ENCODE measurements at regions not wholly inside any gene's neighbourhood (a gene's known extent, or its start where the extent isn't known, plus 50 kb on each side); places are given as distances from the start of the nearest gene placed in this dataset.

DNA sequence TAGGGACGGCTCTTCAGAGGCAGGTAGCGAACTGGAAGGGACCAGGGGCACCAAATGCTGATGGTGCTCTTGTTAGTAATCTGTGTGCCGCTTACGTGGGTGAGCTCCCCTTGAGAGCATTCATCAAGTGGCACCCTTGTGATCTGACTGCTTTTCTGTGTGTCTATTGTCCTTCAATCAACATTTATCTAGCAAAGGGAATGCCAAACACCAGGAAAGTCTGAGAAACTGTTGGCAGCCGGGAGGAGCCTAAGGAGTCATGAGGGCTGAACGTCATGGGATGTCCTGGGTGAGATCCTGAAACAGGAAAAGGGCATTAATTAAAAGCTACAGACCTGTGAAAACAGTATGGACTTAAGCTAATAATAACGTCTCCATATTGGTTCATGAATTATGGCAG is 733.1 kb downstream of the TYW1 start:
- no peak overlapping the region; the same call in 1 of the 2 replicates for H3K27ac ChIP-seq
- TF ChIP-seq, protein P1, sequence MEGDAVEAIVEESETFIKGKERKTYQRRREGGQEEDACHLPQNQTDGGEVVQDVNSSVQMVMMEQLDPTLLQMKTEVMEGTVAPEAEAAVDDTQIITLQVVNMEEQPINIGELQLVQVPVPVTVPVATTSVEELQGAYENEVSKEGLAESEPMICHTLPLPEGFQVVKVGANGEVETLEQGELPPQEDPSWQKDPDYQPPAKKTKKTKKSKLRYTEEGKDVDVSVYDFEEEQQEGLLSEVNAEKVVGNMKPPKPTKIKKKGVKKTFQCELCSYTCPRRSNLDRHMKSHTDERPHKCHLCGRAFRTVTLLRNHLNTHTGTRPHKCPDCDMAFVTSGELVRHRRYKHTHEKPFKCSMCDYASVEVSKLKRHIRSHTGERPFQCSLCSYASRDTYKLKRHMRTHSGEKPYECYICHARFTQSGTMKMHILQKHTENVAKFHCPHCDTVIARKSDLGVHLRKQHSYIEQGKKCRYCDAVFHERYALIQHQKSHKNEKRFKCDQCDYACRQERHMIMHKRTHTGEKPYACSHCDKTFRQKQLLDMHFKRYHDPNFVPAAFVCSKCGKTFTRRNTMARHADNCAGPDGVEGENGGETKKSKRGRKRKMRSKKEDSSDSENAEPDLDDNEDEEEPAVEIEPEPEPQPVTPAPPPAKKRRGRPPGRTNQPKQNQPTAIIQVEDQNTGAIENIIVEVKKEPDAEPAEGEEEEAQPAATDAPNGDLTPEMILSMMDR (conservative IDR thresholded peaks at IDR 0.05): no peak
- no peak for TF ChIP-seq ZFX (IDR thresholded peaks at IDR 0.05)

DNA sequence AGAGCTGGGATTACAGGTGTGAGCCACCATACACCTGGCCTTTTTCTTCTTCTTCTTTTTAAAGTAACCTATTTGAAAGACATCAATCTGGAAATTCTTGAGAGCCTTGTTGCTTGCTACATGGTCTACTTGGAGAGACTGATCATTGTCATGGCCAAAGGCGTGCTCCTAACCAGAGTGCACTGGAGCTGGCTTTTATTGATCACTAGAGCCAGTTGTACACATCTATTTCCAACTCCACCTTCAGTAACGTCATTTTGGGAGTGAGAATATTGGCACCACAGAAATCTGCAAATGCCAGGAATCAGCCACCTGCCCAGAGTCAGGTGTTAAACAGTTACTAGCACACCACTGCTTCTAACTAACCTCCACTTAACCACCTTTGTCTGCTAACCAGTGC is 735.1 kb downstream of the TYW1 start:
- no peak overlapping the region for H3K27ac ChIP-seq
- TF ChIP-seq, protein P1 (conservative IDR thresholded peaks at IDR 0.05): no peak
- TF ChIP-seq ZFX (IDR thresholded peaks at IDR 0.05): no peak

DNA sequence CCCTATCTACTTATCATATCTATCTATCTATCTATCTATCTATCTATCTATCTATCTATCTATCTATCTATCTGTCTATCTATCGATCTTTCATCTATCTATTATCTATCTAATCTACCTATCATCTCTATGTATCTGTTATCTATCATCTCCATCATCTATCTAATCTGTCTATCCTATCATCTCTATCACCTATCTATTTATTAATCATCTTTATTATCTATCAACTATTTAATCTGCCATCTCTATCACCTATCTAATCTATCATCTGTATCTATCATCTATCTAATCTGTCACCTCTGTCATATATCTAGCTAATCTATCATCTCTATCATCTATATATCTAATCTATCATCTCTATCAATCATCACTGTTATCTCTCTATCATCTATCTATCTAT is 736.3 kb downstream of the TYW1 start:
- H3K27ac ChIP-seq: no peak overlapping the region
- TF ChIP-seq, protein P1 (conservative IDR thresholded peaks at IDR 0.05): no peak
- TF ChIP-seq ZFX (IDR thresholded peaks at IDR 0.05): no peak

DNA sequence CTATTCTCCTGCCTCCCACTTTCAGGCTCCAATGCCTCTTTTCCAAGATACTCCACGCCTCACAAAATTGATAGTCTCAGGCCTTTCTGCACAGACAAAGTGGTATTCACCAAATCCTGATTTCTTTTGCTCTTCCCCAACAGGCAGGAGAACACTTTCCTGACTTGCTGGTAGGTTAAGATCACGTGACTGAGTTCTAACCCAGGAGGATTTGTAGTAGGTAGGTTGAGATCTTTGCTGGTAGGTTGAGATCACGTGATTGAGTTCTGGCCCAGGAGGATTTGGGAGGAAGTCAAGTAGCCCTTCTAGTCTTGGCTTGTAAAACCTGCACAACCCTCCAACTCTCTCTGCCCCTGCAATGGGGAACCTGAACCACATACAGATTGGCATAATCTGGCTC is 741.5 kb downstream of the TYW1 start:
- no peak for TF ChIP-seq ZFX (IDR thresholded peaks at IDR 0.05)
- TF ChIP-seq, protein P1 (conservative IDR thresholded peaks at IDR 0.05): no peak
- H3K27ac ChIP-seq: no peak overlapping the region

DNA sequence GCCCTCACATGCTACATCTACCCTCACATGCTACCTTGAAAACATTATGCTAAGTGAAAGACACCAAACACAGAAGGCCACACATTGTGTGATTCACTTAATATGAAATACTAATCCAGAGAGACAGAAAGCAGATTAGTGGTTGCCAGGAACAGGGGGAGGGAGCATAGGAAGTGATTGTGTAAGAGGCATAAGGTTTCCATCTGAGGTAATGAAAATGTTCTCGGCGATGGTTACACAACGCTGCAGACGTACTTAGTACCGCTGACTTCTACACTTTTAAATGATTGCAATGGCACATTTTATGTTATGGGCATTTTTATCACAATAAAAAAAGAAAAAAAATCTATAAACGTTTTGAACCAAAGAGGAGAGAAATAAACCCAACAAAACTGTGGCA is 742.3 kb downstream of the TYW1 start:
- TF ChIP-seq, protein P1 (conservative IDR thresholded peaks at IDR 0.05): no peak
- TF ChIP-seq ZFX (IDR thresholded peaks at IDR 0.05): no peak
- H3K27ac ChIP-seq: no peak overlapping the region

DNA sequence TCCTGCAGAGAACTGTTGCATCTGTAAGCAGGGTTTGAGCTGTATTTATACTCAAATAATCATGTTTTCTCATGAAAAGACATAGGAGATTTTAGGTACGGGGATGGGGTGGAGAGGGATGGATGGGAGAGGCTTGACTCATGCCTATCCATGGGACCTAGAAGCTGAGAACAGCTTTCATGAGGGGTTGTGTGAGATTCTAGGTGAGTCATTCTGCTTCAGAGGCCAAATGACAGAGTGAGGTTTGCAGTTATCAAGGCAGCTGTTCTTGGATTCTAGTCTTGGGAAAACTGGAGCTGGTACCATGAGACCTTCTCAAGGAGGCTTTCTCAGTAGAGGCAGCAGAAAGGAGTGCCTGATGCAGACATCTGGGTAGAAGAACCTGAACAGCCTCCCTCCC is 746.9 kb downstream of the TYW1 start:
- no peak overlapping the region for H3K27ac ChIP-seq
- TF ChIP-seq ZFX (IDR thresholded peaks at IDR 0.05): no peak
- TF ChIP-seq, protein P1 (conservative IDR thresholded peaks at IDR 0.05): no peak

DNA sequence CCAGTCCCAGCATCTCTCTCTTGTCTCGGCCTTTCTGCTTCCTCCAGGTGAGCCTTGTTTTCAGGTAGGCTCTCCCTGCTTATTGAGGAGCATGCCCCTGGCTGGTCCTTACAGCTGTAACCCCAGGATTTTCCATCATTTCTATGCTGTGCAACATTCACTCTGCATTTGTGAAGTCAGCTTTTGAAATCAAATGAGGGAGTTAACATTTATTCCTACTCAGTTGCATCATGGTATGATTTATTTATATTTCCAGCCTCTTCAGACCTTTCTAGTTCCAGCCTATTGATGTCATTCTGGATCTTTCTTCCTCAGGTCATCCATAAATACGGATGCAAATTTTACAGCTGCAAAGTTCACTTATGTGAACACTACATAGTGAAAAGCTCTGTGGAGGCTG is 755.6 kb downstream of the TYW1 start:
- no peak for TF ChIP-seq ZFX (IDR thresholded peaks at IDR 0.05)
- TF ChIP-seq, protein P1 (conservative IDR thresholded peaks at IDR 0.05): no peak

More for the DNA sequence above, 755.6 kb downstream of the TYW1 start:
- no peak overlapping the region for H3K27ac ChIP-seq

Data from C4-2B (cell line).